Mesenchymal stem cell (in vitro differentiated cells and primary cell): ENCODE measurements at regions not wholly inside any gene's neighbourhood (a gene's known extent, or its start where the extent isn't known, plus 50 kb on each side); places are given as distances from the start of the nearest gene placed in this dataset.

Source experiments
- DNase-seq: peaks from one replicate; pipeline ENCODE4 v3.0.0-alpha.2; 2013
- H2AFZ ChIP-seq: one replicate; pipeline ENCODE4 v1.6.1; 2013; ENCODE audit warnings: low read depth, mild to moderate bottlenecking, control low read depth, inconsistent platforms, low read length, moderate library complexity
- H2AK5ac ChIP-seq: 2 replicates; pipeline ENCODE4 v1.6.1; 2013; ENCODE audit warnings: low read length, moderate library complexity, mild to moderate bottlenecking, inconsistent platforms; ENCODE audit not compliant: severe bottlenecking
- H2BK120ac ChIP-seq: one replicate; pipeline ENCODE4 v1.6.1; 2013; ENCODE audit warnings: low read depth, mild to moderate bottlenecking, inconsistent platforms, low read length, moderate library complexity
- H2BK12ac ChIP-seq, 2 experiments: one replicate each; pipeline ENCODE4 v1.6.1; 2013; ENCODE audit warnings: inconsistent platforms in 2 of 2, low read length in 2 of 2, mild to moderate bottlenecking in 2 of 2, moderate library complexity in 2 of 2, control low read depth in 1 of 2
- H2BK15ac ChIP-seq: one replicate; pipeline ENCODE4 v1.6.1; 2013; ENCODE audit warnings: mild to moderate bottlenecking, low read depth, inconsistent platforms; ENCODE audit not compliant: poor library complexity, severe bottlenecking
- H2BK5ac ChIP-seq: 2 replicates; pipeline ENCODE4 v1.6.1; 2013; ENCODE audit warnings: low read depth, mild to moderate bottlenecking, low read length, control low read depth, inconsistent platforms; ENCODE audit not compliant: poor library complexity, severe bottlenecking
- H3K14ac ChIP-seq, 2 experiments: one replicate each; pipeline ENCODE4 v1.6.1; 2013; ENCODE audit warnings: inconsistent platforms in 2 of 2, low read length in 2 of 2, control low read depth in 1 of 2, mild to moderate bottlenecking in 1 of 2, moderate library complexity in 1 of 2
- H3K18ac ChIP-seq, 2 experiments: one replicate each; pipeline ENCODE4 v1.6.1; 2013; ENCODE audit warnings: inconsistent platforms in 2 of 2, low read length in 2 of 2, control low read depth in 1 of 2, low read depth in 1 of 2, mild to moderate bottlenecking in 1 of 2
- H3K23ac ChIP-seq, 2 experiments: one replicate each; pipeline ENCODE4 v1.6.1; 2013; ENCODE audit warnings: inconsistent platforms in 2 of 2, low read length in 2 of 2, mild to moderate bottlenecking in 2 of 2, moderate library complexity in 2 of 2, control low read depth in 1 of 2
- H3K27ac ChIP-seq: 2 replicates; pipeline ENCODE4 v1.5.1; 2013; ENCODE audit warnings: mild to moderate bottlenecking, moderate library complexity, low read length, control low read depth, inconsistent platforms; ENCODE audit not compliant: poor library complexity, severe bottlenecking
- H3K27me3 ChIP-seq, 2 experiments: 2 replicates each; pipeline versions ENCODE4 v1.6.1 to v1.7.0; 2013; ENCODE audit warnings: low read length in 2 of 2, mild to moderate bottlenecking in 2 of 2, moderate library complexity in 2 of 2, control low read depth in 1 of 2, inconsistent platforms in 1 of 2; ENCODE audit not compliant: control insufficient read depth in 1 of 2, insufficient read depth in 1 of 2
- H3K36me3 ChIP-seq, 2 experiments: 2 replicates each; pipeline versions ENCODE4 v1.6.1 to v1.7.0; 2013; ENCODE audit warnings: low read length in 2 of 2, control low read depth in 1 of 2, inconsistent platforms in 1 of 2, low read depth in 1 of 2, mild to moderate bottlenecking in 1 of 2; ENCODE audit not compliant: insufficient read depth in 2 of 2, control insufficient read depth in 1 of 2
- H3K4ac ChIP-seq, 2 experiments: one replicate each; pipeline ENCODE4 v1.6.1; 2013; ENCODE audit warnings: inconsistent platforms in 2 of 2, low read length in 2 of 2, mild to moderate bottlenecking in 2 of 2, moderate library complexity in 2 of 2, control low read depth in 1 of 2, low read depth in 1 of 2
- H3K4me1 ChIP-seq: 2 replicates; pipeline ENCODE4 v1.6.1; 2013; ENCODE audit warnings: low read depth, low read length, control low read depth; ENCODE audit not compliant: control insufficient read depth, insufficient read depth
- H3K4me2 ChIP-seq: 2 replicates; pipeline ENCODE4 v1.6.1; 2013; ENCODE audit warnings: low read length, mild to moderate bottlenecking, inconsistent platforms; ENCODE audit not compliant: poor library complexity, severe bottlenecking
- H3K4me3 ChIP-seq, 2 experiments: 2 replicates each; pipeline versions ENCODE4 v1.5.1 to v1.7.0; 2013; ENCODE audit warnings: low read length in 2 of 2, mild to moderate bottlenecking in 2 of 2, control low read depth in 1 of 2, low read depth in 1 of 2; ENCODE audit not compliant: insufficient read depth in 1 of 2
- H3K79me1 ChIP-seq: replicated peaks from 2 replicates; pipeline ENCODE4 v1.6.1; 2013; ENCODE audit warnings: mild to moderate bottlenecking, control low read depth, low read length, inconsistent platforms; ENCODE audit not compliant: poor library complexity, severe bottlenecking
- H3K9ac ChIP-seq: 2 replicates; pipeline ENCODE4 v1.7.0; 2013; ENCODE audit warnings: mild to moderate bottlenecking, low read length, moderate library complexity
- H3K9me3 ChIP-seq: 2 replicates; pipeline ENCODE4 v1.7.0; 2013; ENCODE audit warnings: mild to moderate bottlenecking, low read length; ENCODE audit not compliant: control insufficient read depth
- H4K8ac ChIP-seq: one replicate; pipeline ENCODE4 v1.6.1; 2013; ENCODE audit warnings: inconsistent platforms, mild to moderate bottlenecking, low read length, moderate library complexity
- H4K91ac ChIP-seq: one replicate; pipeline ENCODE4 v1.6.1; 2013; ENCODE audit warnings: mild to moderate bottlenecking, low read length, inconsistent platforms
- WGBS: methylation state at CpG from one replicate; pipeline ENCODE4 v1.1.7; 2013; ENCODE audit warnings: mixed read lengths; 5-methylcytosine and 5-hydroxymethylcytosine counted together

DNA sequence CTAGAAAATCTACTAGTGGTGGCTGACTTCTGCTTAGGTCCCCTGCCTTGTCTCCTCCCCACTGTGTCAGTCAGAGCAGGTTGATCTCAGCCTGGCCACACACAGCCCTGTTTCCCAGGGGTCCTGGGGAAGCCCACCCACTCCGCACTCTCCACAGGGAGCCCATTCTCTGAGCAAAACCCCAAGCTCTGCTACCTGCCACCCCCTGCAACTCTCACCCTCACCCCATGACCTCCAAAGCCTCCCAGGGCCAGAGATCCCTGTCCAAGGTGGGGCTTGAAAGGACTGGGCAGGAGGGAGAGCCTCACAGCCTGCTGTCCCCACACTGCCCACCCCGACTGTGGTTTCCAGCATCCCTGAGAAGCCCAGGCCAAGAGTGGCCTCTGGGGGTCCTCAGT, 58.8 kb upstream of the ZNF536 start:
- no peak overlapping the region for H3K4me2 ChIP-seq
- H3K27me3 ChIP-seq, result no peaks in the 10 kb centered on the region
- H3K36me3 ChIP-seq, result no peaks in the 10 kb centered on the region
- H2AFZ ChIP-seq, result no peak overlapping the region
- H3K79me1 ChIP-seq, result no peaks in the 10 kb centered on the region
- no peak overlapping the region for H4K8ac ChIP-seq
- H3K18ac ChIP-seq, result no peak overlapping the region
- H3K4me1 ChIP-seq, result no peaks in the 10 kb centered on the region
- no peak overlapping the region for H2BK5ac ChIP-seq
- no peak overlapping the region for H2BK15ac ChIP-seq
- no peak overlapping the region for H4K91ac ChIP-seq
- 71% methylated on average over 2 of the region's 2 CpGs for WGBS
- no peak overlapping the region for H2BK12ac ChIP-seq
- no peak overlapping the region for H3K23ac ChIP-seq
- no peak overlapping the region for H3K4ac ChIP-seq
- DNase-seq, result no peak
- no peak overlapping the region for H3K9ac ChIP-seq
- no peak overlapping the region for H3K4me3 ChIP-seq
- H3K9me3 ChIP-seq, result no peaks in the 10 kb centered on the region
- H3K27ac ChIP-seq, result no peak overlapping the region
- H2BK120ac ChIP-seq, result no peak overlapping the region
- no peak overlapping the region for H3K14ac ChIP-seq
- H2AK5ac ChIP-seq, result no peak overlapping the region

GRCh38 chr19:30314056-30314804, 58.0 kb upstream of the ZNF536 start:
- Histone ChIP-seq H3K9me3 (no peaks in the 10 kb centered on the region), H2BK12ac (no peak overlapping the region), H4K91ac (no peak overlapping the region), H3K9ac (no peak overlapping the region), H3K4me1 (no peaks in the 10 kb centered on the region), H3K79me1 (no peaks in the 10 kb centered on the region), H3K27me3 (no peaks in the 10 kb centered on the region), H2BK15ac (no peak overlapping the region), H2AK5ac (no peak overlapping the region), H3K23ac (no peak overlapping the region), H3K14ac (no peak overlapping the region), H4K8ac (no peak overlapping the region), H3K4ac (no peak overlapping the region), H3K27ac (no peak overlapping the region), H2BK5ac (no peak overlapping the region), H2BK120ac (no peak overlapping the region), H3K4me3 (no peak overlapping the region), H3K18ac (no peak overlapping the region), H3K36me3 (no peaks in the 10 kb centered on the region), H2AFZ (no peak overlapping the region), H3K4me2 (no peak overlapping the region)
- DNase-seq, result no peak
- 77% methylated on average over 14 of the region's 14 CpGs for WGBS

GRCh38 chr19:30314805-30315155, 57.4 kb upstream of the ZNF536 start:
- H4K91ac ChIP-seq, result no peak overlapping the region

DNA sequence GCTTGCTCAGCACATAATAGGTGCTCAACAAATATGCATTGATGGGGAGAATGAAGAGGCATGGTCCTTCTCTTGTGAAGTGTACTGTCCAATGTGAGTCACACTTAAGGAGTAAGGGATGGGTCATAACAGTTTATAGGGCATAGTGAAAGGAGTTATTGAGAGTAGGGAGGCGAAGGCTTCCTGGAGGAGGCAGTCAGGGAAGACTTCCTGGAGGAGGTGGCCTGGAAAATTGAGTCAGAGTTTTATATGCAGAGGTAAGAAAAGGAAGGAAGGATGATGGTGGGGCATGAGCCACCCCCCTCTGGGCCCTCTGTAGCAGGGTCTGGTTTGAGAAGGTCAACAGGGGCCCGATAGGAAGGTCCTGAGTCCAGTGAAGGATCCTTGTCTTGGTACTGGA, 57.0 kb upstream of the ZNF536 start:
- Histone ChIP-seq H3K36me3 (no peaks in the 10 kb centered on the region), H3K4ac (no peak overlapping the region), H3K18ac (no peak overlapping the region), H2BK5ac (no peak overlapping the region), H3K27me3 (no peaks in the 10 kb centered on the region), H2BK12ac (no peak overlapping the region), H3K23ac (no peak overlapping the region), H3K4me3 (no peak overlapping the region), H2BK15ac (no peak overlapping the region), H3K14ac (no peak overlapping the region), H3K4me1 (no peaks in the 10 kb centered on the region), H3K9ac (no peak overlapping the region), H4K91ac (no peak overlapping the region), H2AFZ (no peak overlapping the region), H2AK5ac (no peak overlapping the region), H3K27ac (no peak overlapping the region), H3K9me3 (no peaks in the 10 kb centered on the region), H4K8ac (no peak overlapping the region), H3K79me1 (no peaks in the 10 kb centered on the region), H2BK120ac (no peak overlapping the region), H3K4me2 (no peak overlapping the region)
- WGBS, result 56% methylated on average over 2 of the region's 2 CpGs
- no peak for DNase-seq

More at GRCh38 chr19:30314805-30315155, 57.4 kb upstream of the ZNF536 start:
- Histone ChIP-seq H3K9ac (no peak overlapping the region), H3K4ac (no peak overlapping the region), H4K8ac (no peak overlapping the region), H3K4me3 (no peak overlapping the region), H2BK15ac (no peak overlapping the region), H3K36me3 (no peaks in the 10 kb centered on the region), H3K4me1 (no peaks in the 10 kb centered on the region), H3K14ac (no peak overlapping the region), H3K18ac (no peak overlapping the region), H3K23ac (no peak overlapping the region), H3K9me3 (no peaks in the 10 kb centered on the region), H2BK5ac (no peak overlapping the region), H2BK12ac (no peak overlapping the region), H3K27ac (no peak overlapping the region), H3K27me3 (no peaks in the 10 kb centered on the region), H2BK120ac (no peak overlapping the region), H3K79me1 (no peaks in the 10 kb centered on the region), H3K4me2 (no peak overlapping the region), H2AFZ (no peak overlapping the region), H2AK5ac (no peak overlapping the region)
- DNase-seq, result no peak
- WGBS, result 84% methylated on average over 5 of the region's 5 CpGs
